SK-N-SH (cell line): ENCODE measurements at regions not wholly inside any gene's neighbourhood (a gene's known extent, or its start where the extent isn't known, plus 50 kb on each side); places are given as distances from the start of the nearest gene placed in this dataset.

Experiments used
- CTCF ChIA-PET: fragments of 300-600, 350-600 bp; formaldehyde crosslinking; extraction: SDS; loops from one replicate; lab custom pipeline; 2021; lab: Yijun Ruan, JAX
- POLR2A ChIA-PET: fragments of 350-600 bp; sonication (Branson Sonifier 250); formaldehyde crosslinking; extraction: SDS; loops from one replicate; lab custom pipeline; 2020; ENCODE audit warnings: antibody characterized with exemption, inconsistent platforms; lab: Yijun Ruan, JAX
- DNase-seq: peaks from one replicate; pipeline ENCODE4 v3.0.0; 2012
- H2AFZ ChIP-seq: fragments of 200-600 bp; sonication (generic); 2 replicates; pipeline ENCODE4 v1.8.1; 2016; ENCODE audit warnings: antibody characterized with exemption, mild to moderate bottlenecking, low read depth
- H3F3A ChIP-seq: fragments of 200-600 bp; sonication (generic); replicated peaks from 2 replicates; pipeline ENCODE3; 2016; ENCODE audit warnings: antibody characterized with exemption, mild to moderate bottlenecking; ENCODE audit not compliant: insufficient read depth
- H3K27ac ChIP-seq, 2 experiments: fragments of 200-500 bp in 1 of 2; fragments of 200-600 bp in 1 of 2; sonication (Bioruptor generic) in 1 of 2; sonication (generic), shearing (Covaris generic) in 1 of 2; 2 replicates each; pipeline versions ENCODE4 v1.5.1 to v1.6.1; 2014 to 2016; ENCODE audit warnings: low read depth in 2 of 2, inconsistent platforms in 1 of 2, low read length in 1 of 2, mild to moderate bottlenecking in 1 of 2, mixed read lengths in 1 of 2
- H3K27me3 ChIP-seq: fragments of 200-600 bp; sonication (generic), shearing (Covaris generic); 2 replicates; pipeline ENCODE4 v1.6.1; 2016; ENCODE audit warnings: mixed run types; ENCODE audit not compliant: insufficient read depth
- H3K36me3 ChIP-seq, 2 experiments: fragments of 200-500 bp in 1 of 2; fragments of 200-600 bp in 1 of 2; sonication (Bioruptor generic) in 1 of 2; sonication (generic) in 1 of 2; replicated peaks in 1 of 2; 2 replicates each; pipeline versions ENCODE3 to v1.5.1; 2014 to 2016; ENCODE audit warnings: low read length in 1 of 2, mild to moderate bottlenecking in 1 of 2; ENCODE audit not compliant: insufficient read depth in 2 of 2, control insufficient read depth in 1 of 2
- H3K4me1 ChIP-seq, 2 experiments: fragments of 200-500 bp in 1 of 2; fragments of 200-600 bp in 1 of 2; sonication (Bioruptor generic) in 1 of 2; sonication (generic), shearing (Covaris generic) in 1 of 2; 2 replicates each; pipeline versions ENCODE4 v1.5.1 to v1.6.1; 2014 to 2016; ENCODE audit warnings: low read depth in 1 of 2, low read length in 1 of 2, mixed run types in 1 of 2; ENCODE audit not compliant: insufficient read depth in 2 of 2, control insufficient read depth in 1 of 2
- H3K4me2 ChIP-seq: fragments of 200-600 bp; sonication (generic), shearing (Covaris generic); 2 replicates; pipeline ENCODE4 v1.6.1; 2017; ENCODE audit warnings: mixed run types
- H3K4me3 ChIP-seq, 2 experiments: fragments of 200-500 bp in 1 of 2; fragments of 200-600 bp in 1 of 2; sonication (Bioruptor generic) in 1 of 2; sonication (generic), shearing (Covaris generic) in 1 of 2; 2 replicates each; pipeline versions ENCODE4 v1.5.1 to v1.8.1; 2014 to 2016; ENCODE audit warnings: low read depth in 2 of 2, inconsistent platforms in 1 of 2, low read length in 1 of 2, mild to moderate bottlenecking in 1 of 2, mixed read lengths in 1 of 2, moderate library complexity in 1 of 2
- H3K79me2 ChIP-seq: fragments of 200-600 bp; sonication (generic); 2 replicates; pipeline ENCODE4 v1.8.1; 2017; ENCODE audit warnings: mild to moderate bottlenecking; ENCODE audit not compliant: insufficient read depth
- H3K9ac ChIP-seq: fragments of 200-600 bp; sonication (generic); 2 replicates; pipeline ENCODE4 v1.6.1; 2017; ENCODE audit warnings: mixed run types
- H3K9me2 ChIP-seq: fragments of 200-600 bp; sonication (generic); 2 replicates; pipeline ENCODE4 v1.6.1; 2017; ENCODE audit warnings: mixed run types
- H3K9me3 ChIP-seq: fragments of 200-600 bp; sonication (generic); 2 replicates; pipeline ENCODE4 v1.6.1; 2017; ENCODE audit warnings: mixed run types, mild to moderate bottlenecking, moderate library complexity
- H4K20me1 ChIP-seq: fragments of 200-600 bp; sonication (generic); 2 replicates; pipeline ENCODE4 v1.6.1; 2017; ENCODE audit warnings: mild to moderate bottlenecking, mixed run types; ENCODE audit not compliant: insufficient read depth
- CHD2 ChIP-seq: fragments of 150-350 bp; IDR thresholded peaks from 2 replicates; pipeline ENCODE4 v1.6.1; 2018; ENCODE audit warnings: low read length; ENCODE audit not compliant: partially characterized antibody
- ELF1 ChIP-seq: IDR thresholded peaks from 2 replicates; pipeline ENCODE4 v1.4.0; 2012
- FOSL2 ChIP-seq: IDR thresholded peaks from 2 replicates; pipeline ENCODE4 v1.4.0; 2012; ENCODE audit warnings: low read depth, mild to moderate bottlenecking, moderate library complexity, borderline replicate concordance
- FOXJ3 ChIP-seq: sonication (generic); formaldehyde crosslinking; IDR thresholded peaks from 2 replicates; pipeline ENCODE4 v1.5.1; 2020; ENCODE audit warnings: mild to moderate bottlenecking, missing genetic modification reagents
- GABPA ChIP-seq: IDR thresholded peaks from 2 replicates; pipeline ENCODE4 v1.4.0; 2012; ENCODE audit warnings: low read depth, mild to moderate bottlenecking
- MEF2A ChIP-seq: IDR thresholded peaks from 2 replicates; pipeline ENCODE4 v1.4.0; 2012; ENCODE audit warnings: low read depth, borderline replicate concordance
- NRF1 ChIP-seq: IDR thresholded peaks from 2 replicates; pipeline ENCODE4 v1.6.1; 2012; ENCODE audit warnings: low read depth, mild to moderate bottlenecking, low read length
- PBX3 ChIP-seq: IDR thresholded peaks from 2 replicates; pipeline ENCODE4; 2012
- POLR2AphosphoS5 ChIP-seq: IDR thresholded peaks from 2 replicates; pipeline ENCODE4 v1.6.1; 2012; ENCODE audit warnings: low read depth, low read length
- RAD21 ChIP-seq: IDR thresholded peaks from 2 replicates; pipeline ENCODE4 v1.6.1; 2012; ENCODE audit warnings: mild to moderate bottlenecking, low read length
- RCOR1 ChIP-seq: fragments of 150-350 bp; IDR thresholded peaks from 2 replicates; pipeline ENCODE4 v1.6.1; 2017; ENCODE audit warnings: antibody characterized with exemption, low read length
- REST ChIP-seq: IDR thresholded peaks from 2 replicates; pipeline ENCODE4 v1.6.1; 2012; ENCODE audit warnings: mild to moderate bottlenecking, low read depth, low read length, moderate library complexity
- SIN3A ChIP-seq: IDR thresholded peaks from 2 replicates; pipeline ENCODE4 v1.6.1; 2012; ENCODE audit warnings: low read depth, mild to moderate bottlenecking, low read length, moderate library complexity, borderline replicate concordance
- TAF1 ChIP-seq: IDR thresholded peaks from 2 replicates; pipeline ENCODE4 v1.6.1; 2012; ENCODE audit warnings: low read depth, mild to moderate bottlenecking, low read length, moderate library complexity, borderline replicate concordance
- TCF12 ChIP-seq: IDR thresholded peaks from 2 replicates; pipeline ENCODE4 v1.4.0; 2012
- USF2 ChIP-seq: fragments of 150-350 bp; IDR thresholded peaks from 2 replicates; pipeline ENCODE4 v1.6.1; 2017; ENCODE audit warnings: antibody characterized with exemption, low read length, low read depth, borderline replicate concordance
- YY1 ChIP-seq: IDR thresholded peaks from 2 replicates; pipeline ENCODE4 v1.4.0; 2012; ENCODE audit warnings: low read depth, mild to moderate bottlenecking
- WGBS: methylation state at CpG from one replicate; pipeline ENCODE4 v1.1.6; 2017; ENCODE audit warnings: low lambda C conversion rate; 5-methylcytosine and 5-hydroxymethylcytosine counted together
- TF ChIP-seq, protein P1 (sequence below): fragments of 200-600 bp; sonication (generic); IDR thresholded peaks from 2 replicates; pipeline ENCODE4 v1.6.1; 2017; ENCODE audit warnings: antibody characterized with exemption, mild to moderate bottlenecking, moderate library complexity
- TF ChIP-seq, protein P2 (sequence below): IDR thresholded peaks from 2 replicates; pipeline ENCODE4 v1.4.0; 2012; ENCODE audit warnings: low read depth, borderline replicate concordance
- TF ChIP-seq, protein P3 (sequence below): IDR thresholded peaks from 2 replicates; pipeline ENCODE4 v1.4.0; 2012; ENCODE audit warnings: low read depth

DNA sequence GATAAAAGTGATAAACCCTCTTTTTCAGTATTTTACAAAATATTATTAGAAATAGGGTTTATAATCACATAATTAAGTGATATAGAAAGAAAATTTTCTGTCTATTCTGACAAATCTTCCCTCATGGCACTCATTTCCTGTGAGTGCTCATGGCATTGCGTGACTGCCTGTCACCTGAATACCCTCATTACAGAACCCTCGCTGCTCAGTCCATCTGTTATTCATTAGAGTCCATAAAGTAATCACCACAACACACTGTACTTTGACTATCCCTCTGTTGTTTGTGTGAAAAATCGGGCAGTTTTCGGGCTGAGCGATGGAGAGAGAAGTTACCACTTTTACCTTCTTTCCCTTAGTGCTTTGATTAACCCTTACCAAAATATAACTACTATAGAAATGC lies 100.4 kb upstream of the BRINP3 start (continued):
- TF ChIP-seq, protein P1, sequence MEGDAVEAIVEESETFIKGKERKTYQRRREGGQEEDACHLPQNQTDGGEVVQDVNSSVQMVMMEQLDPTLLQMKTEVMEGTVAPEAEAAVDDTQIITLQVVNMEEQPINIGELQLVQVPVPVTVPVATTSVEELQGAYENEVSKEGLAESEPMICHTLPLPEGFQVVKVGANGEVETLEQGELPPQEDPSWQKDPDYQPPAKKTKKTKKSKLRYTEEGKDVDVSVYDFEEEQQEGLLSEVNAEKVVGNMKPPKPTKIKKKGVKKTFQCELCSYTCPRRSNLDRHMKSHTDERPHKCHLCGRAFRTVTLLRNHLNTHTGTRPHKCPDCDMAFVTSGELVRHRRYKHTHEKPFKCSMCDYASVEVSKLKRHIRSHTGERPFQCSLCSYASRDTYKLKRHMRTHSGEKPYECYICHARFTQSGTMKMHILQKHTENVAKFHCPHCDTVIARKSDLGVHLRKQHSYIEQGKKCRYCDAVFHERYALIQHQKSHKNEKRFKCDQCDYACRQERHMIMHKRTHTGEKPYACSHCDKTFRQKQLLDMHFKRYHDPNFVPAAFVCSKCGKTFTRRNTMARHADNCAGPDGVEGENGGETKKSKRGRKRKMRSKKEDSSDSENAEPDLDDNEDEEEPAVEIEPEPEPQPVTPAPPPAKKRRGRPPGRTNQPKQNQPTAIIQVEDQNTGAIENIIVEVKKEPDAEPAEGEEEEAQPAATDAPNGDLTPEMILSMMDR: no peak
- TF ChIP-seq MEF2A (no peak), ELF1 (no peak), TAF1 (no peak), FOXJ3 (CRISPR knock-in tag) (no peak), TCF12 (peak; percentile 70), SIN3A (no peak), POLR2AphosphoS5 (no peak), RCOR1 (no peak)

GRCh38 chr1:190578526-190578925 lies 100.9 kb upstream of the BRINP3 start:
- Histone ChIP-seq H3K4me3 (peak overlapping the region in 1 of 2 experiments; percentile 32; a peak in 3 of 4 replicates), H3K79me2 (no peaks in the 10 kb centered on the region), H4K20me1 (no peaks in the 10 kb centered on the region), H2AFZ (peak overlapping the region; percentile 52; the same call in 1 of the 2 replicates), H3K9ac (no peak overlapping the region), H3K36me3 (no peaks in the 10 kb centered on the region), H3K4me2 (peak overlapping the region; percentile 6), H3F3A (no peaks in the 10 kb centered on the region), H3K9me3 (no peaks in the 10 kb centered on the region), H3K4me1 (peaks cover 6 to 16% of the 10 kb centered on the region in 2 experiments; a peak in 3 of 4 replicates), H3K27me3 (no peaks in the 10 kb centered on the region), H3K9me2 (no peaks in the 10 kb centered on the region), H3K27ac (peak overlapping the region in 1 of 2 experiments; percentile 86; a peak in 2 of 4 replicates)
- WGBS: 17% methylated on average over 6 of the region's 6 CpGs
- DNase-seq: no peak
- POLR2A ChIA-PET: no interaction called here
- CTCF ChIA-PET: no interaction called here
- TF ChIP-seq FOXJ3 (CRISPR knock-in tag) (no peak), PBX3 (no peak), NRF1 (no peak), RAD21 (no peak), REST (no peak), POLR2AphosphoS5 (no peak), FOSL2 (no peak), SIN3A (no peak), USF2 (no peak), YY1 (no peak), GABPA (no peak), CHD2 (no peak)
- TF ChIP-seq, protein P1: no peak
- TF ChIP-seq, protein P2, sequence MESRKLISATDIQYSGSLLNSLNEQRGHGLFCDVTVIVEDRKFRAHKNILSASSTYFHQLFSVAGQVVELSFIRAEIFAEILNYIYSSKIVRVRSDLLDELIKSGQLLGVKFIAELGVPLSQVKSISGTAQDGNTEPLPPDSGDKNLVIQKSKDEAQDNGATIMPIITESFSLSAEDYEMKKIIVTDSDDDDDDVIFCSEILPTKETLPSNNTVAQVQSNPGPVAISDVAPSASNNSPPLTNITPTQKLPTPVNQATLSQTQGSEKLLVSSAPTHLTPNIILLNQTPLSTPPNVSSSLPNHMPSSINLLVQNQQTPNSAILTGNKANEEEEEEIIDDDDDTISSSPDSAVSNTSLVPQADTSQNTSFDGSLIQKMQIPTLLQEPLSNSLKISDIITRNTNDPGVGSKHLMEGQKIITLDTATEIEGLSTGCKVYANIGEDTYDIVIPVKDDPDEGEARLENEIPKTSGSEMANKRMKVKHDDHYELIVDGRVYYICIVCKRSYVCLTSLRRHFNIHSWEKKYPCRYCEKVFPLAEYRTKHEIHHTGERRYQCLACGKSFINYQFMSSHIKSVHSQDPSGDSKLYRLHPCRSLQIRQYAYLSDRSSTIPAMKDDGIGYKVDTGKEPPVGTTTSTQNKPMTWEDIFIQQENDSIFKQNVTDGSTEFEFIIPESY: no peak
- TF ChIP-seq, protein P3, sequence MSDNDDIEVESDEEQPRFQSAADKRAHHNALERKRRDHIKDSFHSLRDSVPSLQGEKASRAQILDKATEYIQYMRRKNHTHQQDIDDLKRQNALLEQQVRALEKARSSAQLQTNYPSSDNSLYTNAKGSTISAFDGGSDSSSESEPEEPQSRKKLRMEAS: no peak
